OCI-LY7 (cell line): ENCODE measurements at regions not wholly inside any gene's neighbourhood (a gene's known extent, or its start where the extent isn't known, plus 50 kb on each side); places are given as distances from the start of the nearest gene placed in this dataset.

Experiments
- BruUV-seq: library from RNA; stranded (reverse); fragments of 400-500 nt; replicated peaks from 2 replicates; lab custom pipeline; 2021; lab: Mats Ljungman, UMichigan
- CTCF ChIA-PET: fragments of 300-600 bp; sonication (Branson Sonifier 250); formaldehyde crosslinking; loops from one replicate; lab custom pipeline; 2022; ENCODE audit warnings: antibody characterized with exemption; ENCODE audit not compliant: unreplicated experiment; lab: Charles Lee
- POLR2A ChIA-PET: fragments of 300-600 bp; sonication (Branson Sonifier 250); formaldehyde crosslinking; loops from one replicate; lab custom pipeline; 2022; ENCODE audit warnings: antibody characterized with exemption; lab: Charles Lee
- DNase-seq: peaks from one replicate; pipeline ENCODE4 v3.0.0-alpha.2; 2015; ENCODE audit warnings: low spot score
- H2AFZ ChIP-seq: fragments of 200-600 bp; sonication (generic), shearing (Covaris generic); 2 replicates; pipeline ENCODE4 v1.6.1; 2014; ENCODE audit warnings: mild to moderate bottlenecking, antibody characterized with exemption, low read length, moderate library complexity
- H3K27ac ChIP-seq: fragments of 200-600 bp; sonication (generic); 2 replicates; pipeline ENCODE4 v1.5.1; 2014; ENCODE audit warnings: mixed run types, low read depth, mild to moderate bottlenecking, moderate library complexity, low read length, inconsistent platforms; ENCODE audit not compliant: poor library complexity, severe bottlenecking
- H3K36me3 ChIP-seq: fragments of 200-600 bp; sonication (generic); 2 replicates; pipeline ENCODE4 v1.6.1; 2014; ENCODE audit warnings: mild to moderate bottlenecking, antibody characterized with exemption, low read length, moderate library complexity, mixed read lengths; ENCODE audit not compliant: insufficient read depth
- H3K4me1 ChIP-seq: fragments of 200-600 bp; sonication (generic); 2 replicates; pipeline ENCODE4 v1.5.1; 2014; ENCODE audit warnings: mild to moderate bottlenecking, low read length; ENCODE audit not compliant: insufficient read depth, poor library complexity, severe bottlenecking
- H3K4me2 ChIP-seq: fragments of 200-600 bp; sonication (generic); 2 replicates; pipeline ENCODE4 v1.6.1; 2014; ENCODE audit warnings: mild to moderate bottlenecking, low read length
- H3K4me3 ChIP-seq: fragments of 200-600 bp; sonication (generic); 2 replicates; pipeline ENCODE4 v1.5.1; 2014; ENCODE audit warnings: mild to moderate bottlenecking, low read depth, low read length; ENCODE audit not compliant: poor library complexity, severe bottlenecking
- H3K79me2 ChIP-seq: fragments of 200-600 bp; sonication (generic); 2 replicates; pipeline ENCODE4 v1.6.1; 2016; ENCODE audit warnings: low read depth, mild to moderate bottlenecking, low read length, moderate library complexity, mixed read lengths; ENCODE audit not compliant: insufficient read depth
- H3K9me2 ChIP-seq: fragments of 200-600 bp; sonication (generic); 2 replicates; pipeline ENCODE4 v1.6.1; 2016; ENCODE audit warnings: mild to moderate bottlenecking, low read length, mixed read lengths; ENCODE audit not compliant: insufficient read depth
- H3K9me3 ChIP-seq: fragments of 200-600 bp; sonication (generic); 2 replicates; pipeline ENCODE4 v1.6.1; 2014; ENCODE audit warnings: mild to moderate bottlenecking, mixed run types, low read length, mixed read lengths
- H4K20me1 ChIP-seq: fragments of 200-600 bp; sonication (generic); 2 replicates; pipeline ENCODE4 v1.6.1; 2014; ENCODE audit warnings: mild to moderate bottlenecking, antibody characterized with exemption, low read length, moderate library complexity, mixed read lengths; ENCODE audit not compliant: insufficient read depth
- CTCF ChIP-seq: fragments of 200-600 bp; sonication (generic); conservative IDR thresholded peaks from 2 replicates; pipeline ENCODE4 v1.5.1; 2014; ENCODE audit warnings: mild to moderate bottlenecking, antibody characterized with exemption, low read length, moderate library complexity, mixed read lengths
- EZH2phosphoT487 ChIP-seq: fragments of 200-600 bp; sonication (generic); IDR thresholded peaks from 2 replicates; pipeline ENCODE4 v1.6.1; 2018; ENCODE audit warnings: low read depth, borderline replicate concordance, mild to moderate bottlenecking, mixed run types, antibody characterized with exemption, low read length, moderate library complexity, mixed read lengths
- intact Hi-C: fragments of 100-400 bp; cut with micrococcal nuclease; formaldehyde crosslinking; loops from one replicate; pipeline ENCODE4 v1.10.0; 2022; ENCODE audit not compliant: unreplicated experiment

DNA sequence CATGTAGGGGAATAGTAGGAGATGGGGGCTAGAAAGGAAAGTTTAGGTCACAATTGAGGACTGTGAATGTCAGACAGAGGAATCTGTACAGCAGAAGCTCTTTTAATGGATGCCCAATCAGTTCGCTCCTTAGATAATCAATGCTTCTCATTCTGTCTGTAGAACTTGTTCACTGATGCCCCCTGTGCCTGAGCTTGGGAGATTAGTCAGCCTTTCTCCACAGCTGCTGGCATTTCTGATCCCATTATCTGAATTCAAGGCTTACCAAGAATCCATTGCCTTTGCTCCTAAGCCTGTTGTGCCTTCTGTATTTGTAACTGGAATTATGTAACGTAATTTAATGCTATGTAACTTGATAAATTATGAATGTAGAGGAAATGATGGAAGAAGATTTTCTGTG, 53.2 kb upstream of the BBS12 start:
- H3K4me2 ChIP-seq: no peak overlapping the region
- no peak overlapping the region for H3K27ac ChIP-seq
- intact Hi-C loops: no loop called here
- H3K4me1 ChIP-seq: no peaks in the 10 kb centered on the region
- no peaks in the 10 kb centered on the region for H3K36me3 ChIP-seq
- no peaks in the 10 kb centered on the region for H4K20me1 ChIP-seq
- TF ChIP-seq CTCF (no peak), EZH2phosphoT487 (no peak)
- H3K9me2 ChIP-seq: no peaks in the 10 kb centered on the region
- DNase-seq: no peak
- POLR2A ChIA-PET: no interaction called here
- BruUV-seq: no TSS peak
- H3K9me3 ChIP-seq: no peaks in the 10 kb centered on the region
- CTCF ChIA-PET: no interaction called here
- no peaks in the 10 kb centered on the region for H3K79me2 ChIP-seq
- H2AFZ ChIP-seq: no peak overlapping the region
- no peak overlapping the region for H3K4me3 ChIP-seq

GRCh38 chr4:122679946-122680345, 52.6 kb upstream of the BBS12 start:
- intact Hi-C loops: no loop called here
- Histone ChIP-seq H4K20me1 (no peaks in the 10 kb centered on the region), H3K9me3 (no peaks in the 10 kb centered on the region), H3K4me2 (no peak overlapping the region), H3K36me3 (no peaks in the 10 kb centered on the region), H2AFZ (no peak overlapping the region), H3K9me2 (no peaks in the 10 kb centered on the region), H3K79me2 (no peaks in the 10 kb centered on the region), H3K4me1 (no peaks in the 10 kb centered on the region), H3K4me3 (no peak overlapping the region), H3K27ac (no peak overlapping the region)
- BruUV-seq: no TSS peak
- CTCF ChIA-PET: no interaction called here
- no peak for DNase-seq
- POLR2A ChIA-PET: no interaction called here
- TF ChIP-seq EZH2phosphoT487: no peak
- TF ChIP-seq CTCF: no peak

GRCh38 chr4:122681568-122681967, 50.9 kb upstream of the BBS12 start:
- no peaks in the 10 kb centered on the region for H3K4me1 ChIP-seq
- H3K4me3 ChIP-seq: no peak overlapping the region
- no peaks in the 10 kb centered on the region for H3K36me3 ChIP-seq
- CTCF ChIA-PET: no interaction called here
- H3K4me2 ChIP-seq: no peak overlapping the region
- H2AFZ ChIP-seq: no peak overlapping the region
- H3K79me2 ChIP-seq: no peaks in the 10 kb centered on the region
- no peak for DNase-seq
- no peaks in the 10 kb centered on the region for H4K20me1 ChIP-seq
- H3K9me2 ChIP-seq: no peaks in the 10 kb centered on the region
- BruUV-seq: no TSS peak
- TF ChIP-seq EZH2phosphoT487 (no peak), CTCF (no peak)
- POLR2A ChIA-PET: no interaction called here
- no peaks in the 10 kb centered on the region for H3K9me3 ChIP-seq
- no peak overlapping the region for H3K27ac ChIP-seq
- intact Hi-C loops: no loop called here
